ENCODE measurements at regions not wholly inside any gene's neighbourhood (a gene's known extent, or its start where the extent isn't known, plus 50 kb on each side); places are given as distances from the start of the nearest gene placed in this dataset.

- H3K27ac ChIP-seq, result no peak overlapping the region
- TF ChIP-seq ZFX (IDR thresholded peaks at IDR 0.05; ENCODE audit: borderline replicate concordance) (no peak), CTCF (IDR thresholded peaks at IDR 0.05) (no peak)
Observed at GRCh38 chr3:1703169-1703568, 395.5 kb upstream of the CNTN4 start.

- H3K27ac ChIP-seq, result no peak overlapping the region
- TF ChIP-seq CTCF (IDR thresholded peaks at IDR 0.05) (no peak), ZFX (IDR thresholded peaks at IDR 0.05; ENCODE audit: borderline replicate concordance) (no peak)
Observed at GRCh38 chr3:1710663-1711062, 388.0 kb upstream of the CNTN4 start.

- H3K27ac ChIP-seq, result no peak overlapping the region
- TF ChIP-seq CTCF (IDR thresholded peaks at IDR 0.05), result no peak
Observed at GRCh38 chr3:1717524-1717923, 381.1 kb upstream of the CNTN4 start.

- no peak overlapping the region for H3K27ac ChIP-seq
- TF ChIP-seq CTCF (IDR thresholded peaks at IDR 0.05) (no peak), ZFX (IDR thresholded peaks at IDR 0.05; ENCODE audit: borderline replicate concordance) (no peak)
Observed at GRCh38 chr3:1723726-1724125, 374.9 kb upstream of the CNTN4 start.

GRCh38 chr3:1726741-1727140, 371.9 kb upstream of the CNTN4 start:
- no peak overlapping the region for H3K27ac ChIP-seq
- TF ChIP-seq ZFX (IDR thresholded peaks at IDR 0.05; ENCODE audit: borderline replicate concordance), result no peak
- no peak for TF ChIP-seq CTCF (IDR thresholded peaks at IDR 0.05)

- no peak overlapping the region for H3K27ac ChIP-seq
- TF ChIP-seq CTCF (IDR thresholded peaks at IDR 0.05) (no peak), ZFX (IDR thresholded peaks at IDR 0.05; ENCODE audit: borderline replicate concordance) (no peak)
Observed at GRCh38 chr3:1727242-1727641, 371.4 kb upstream of the CNTN4 start.

GRCh38 chr3:1728510-1728909, 370.2 kb upstream of the CNTN4 start:
- no peak for TF ChIP-seq CTCF (IDR thresholded peaks at IDR 0.05)
- no peak for TF ChIP-seq ZFX (IDR thresholded peaks at IDR 0.05; ENCODE audit: borderline replicate concordance)
- H3K27ac ChIP-seq, result no peak overlapping the region

Data from 22Rv1 (cell line).